ENCODE measurements at regions not wholly inside any gene's neighbourhood (a gene's known extent, or its start where the extent isn't known, plus 50 kb on each side); places are given as distances from the start of the nearest gene placed in this dataset.

DNA sequence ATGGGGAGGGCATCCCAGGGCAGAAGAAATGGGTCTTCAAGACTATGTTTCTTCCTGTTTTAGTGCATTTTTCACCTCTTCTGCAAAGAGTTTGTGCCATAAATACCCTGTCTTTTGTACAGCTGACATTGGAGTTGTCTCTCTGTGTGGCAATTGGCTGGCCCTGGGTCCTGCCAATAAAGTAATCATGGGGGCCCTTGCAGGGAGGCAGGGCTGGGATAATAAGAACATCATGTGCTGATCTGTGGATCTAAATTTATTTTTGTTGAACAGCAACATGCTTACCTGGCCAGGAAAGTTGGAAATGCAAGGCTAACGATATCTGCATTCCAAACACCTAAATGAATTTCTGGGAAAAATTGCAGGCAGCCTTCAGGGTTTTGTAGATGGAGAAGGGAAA is 174.6 kb upstream of the GATB start:
- POLR2A ChIA-PET: no interaction called here
- Histone ChIP-seq H3K9me3 (ENCODE audit: control insufficient read depth, insufficient read depth, low read depth, low read length) (no peaks in the 10 kb centered on the region), H3K4me3 (ENCODE audit: low read depth, low read length) (no peak overlapping the region), H3K27ac (ENCODE audit: extremely low read depth, low read depth, low read length) (no peak overlapping the region), H3K4me1 (ENCODE audit: control insufficient read depth, insufficient read depth, low read length) (no peaks in the 10 kb centered on the region), H3K36me3 (ENCODE audit: control insufficient read depth in 2 of 2, insufficient read depth in 1 of 2, low read length in 2 of 2) (no peaks in the 10 kb centered on the region)
- no peak for TF ChIP-seq ZNF747 (tag by site-specific recombination; IDR thresholded peaks at IDR 0.05)
- TF ChIP-seq PRDM6 (tag by site-specific recombination; IDR thresholded peaks at IDR 0.05): no peak
- TF ChIP-seq, protein P1, sequence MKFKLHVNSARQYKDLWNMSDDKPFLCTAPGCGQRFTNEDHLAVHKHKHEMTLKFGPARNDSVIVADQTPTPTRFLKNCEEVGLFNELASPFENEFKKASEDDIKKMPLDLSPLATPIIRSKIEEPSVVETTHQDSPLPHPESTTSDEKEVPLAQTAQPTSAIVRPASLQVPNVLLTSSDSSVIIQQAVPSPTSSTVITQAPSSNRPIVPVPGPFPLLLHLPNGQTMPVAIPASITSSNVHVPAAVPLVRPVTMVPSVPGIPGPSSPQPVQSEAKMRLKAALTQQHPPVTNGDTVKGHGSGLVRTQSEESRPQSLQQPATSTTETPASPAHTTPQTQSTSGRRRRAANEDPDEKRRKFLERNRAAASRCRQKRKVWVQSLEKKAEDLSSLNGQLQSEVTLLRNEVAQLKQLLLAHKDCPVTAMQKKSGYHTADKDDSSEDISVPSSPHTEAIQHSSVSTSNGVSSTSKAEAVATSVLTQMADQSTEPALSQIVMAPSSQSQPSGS (tag by site-specific recombination; IDR thresholded peaks at IDR 0.05; ENCODE audit: low read depth): no peak
- CTCF ChIA-PET: no interaction called here

DNA sequence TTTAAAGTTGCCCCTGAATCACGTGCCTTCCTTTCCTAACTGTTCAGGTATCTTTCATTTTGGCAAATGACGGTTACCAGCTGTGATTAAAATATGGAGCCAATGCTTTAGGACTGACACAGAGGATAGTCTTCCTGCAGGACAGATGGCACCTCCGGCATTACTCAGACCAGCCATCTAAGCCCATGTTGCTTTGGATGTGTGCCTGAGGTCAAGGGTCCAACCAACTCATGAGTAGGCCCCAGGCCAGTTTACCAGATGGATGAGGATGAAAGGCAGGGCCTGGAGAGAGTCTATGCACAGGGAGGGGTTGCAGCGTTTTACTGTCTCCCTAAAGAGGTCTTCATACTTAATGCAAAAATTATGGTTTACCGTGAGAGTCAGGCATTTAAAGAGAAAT is 174.0 kb upstream of the GATB start:
- no peaks in the 10 kb centered on the region for H3K36me3 ChIP-seq (ENCODE audit: control insufficient read depth in 2 of 2, insufficient read depth in 1 of 2, low read length in 2 of 2)
- TF ChIP-seq, protein P2, sequence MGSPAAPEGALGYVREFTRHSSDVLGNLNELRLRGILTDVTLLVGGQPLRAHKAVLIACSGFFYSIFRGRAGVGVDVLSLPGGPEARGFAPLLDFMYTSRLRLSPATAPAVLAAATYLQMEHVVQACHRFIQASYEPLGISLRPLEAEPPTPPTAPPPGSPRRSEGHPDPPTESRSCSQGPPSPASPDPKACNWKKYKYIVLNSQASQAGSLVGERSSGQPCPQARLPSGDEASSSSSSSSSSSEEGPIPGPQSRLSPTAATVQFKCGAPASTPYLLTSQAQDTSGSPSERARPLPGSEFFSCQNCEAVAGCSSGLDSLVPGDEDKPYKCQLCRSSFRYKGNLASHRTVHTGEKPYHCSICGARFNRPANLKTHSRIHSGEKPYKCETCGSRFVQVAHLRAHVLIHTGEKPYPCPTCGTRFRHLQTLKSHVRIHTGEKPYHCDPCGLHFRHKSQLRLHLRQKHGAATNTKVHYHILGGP (tag by site-specific recombination; IDR thresholded peaks at IDR 0.05): no peak
- no peak for TF ChIP-seq ZNF175 (tag by site-specific recombination; IDR thresholded peaks at IDR 0.05)
- no peak for TF ChIP-seq KLF8 (tag by site-specific recombination; IDR thresholded peaks at IDR 0.05)
- TF ChIP-seq, protein P3, sequence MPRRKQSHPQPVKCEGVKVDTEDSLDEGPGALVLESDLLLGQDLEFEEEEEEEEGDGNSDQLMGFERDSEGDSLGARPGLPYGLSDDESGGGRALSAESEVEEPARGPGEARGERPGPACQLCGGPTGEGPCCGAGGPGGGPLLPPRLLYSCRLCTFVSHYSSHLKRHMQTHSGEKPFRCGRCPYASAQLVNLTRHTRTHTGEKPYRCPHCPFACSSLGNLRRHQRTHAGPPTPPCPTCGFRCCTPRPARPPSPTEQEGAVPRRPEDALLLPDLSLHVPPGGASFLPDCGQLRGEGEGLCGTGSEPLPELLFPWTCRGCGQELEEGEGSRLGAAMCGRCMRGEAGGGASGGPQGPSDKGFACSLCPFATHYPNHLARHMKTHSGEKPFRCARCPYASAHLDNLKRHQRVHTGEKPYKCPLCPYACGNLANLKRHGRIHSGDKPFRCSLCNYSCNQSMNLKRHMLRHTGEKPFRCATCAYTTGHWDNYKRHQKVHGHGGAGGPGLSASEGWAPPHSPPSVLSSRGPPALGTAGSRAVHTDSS (tag by site-specific recombination; IDR thresholded peaks at IDR 0.05): no peak
- TF ChIP-seq ZNF560 (tag by site-specific recombination; IDR thresholded peaks at IDR 0.05; ENCODE audit: borderline replicate concordance): no peak
- no peak for TF ChIP-seq ZBTB8A (tag by site-specific recombination; IDR thresholded peaks at IDR 0.05)
- H3K27ac ChIP-seq (ENCODE audit: extremely low read depth, low read depth, low read length): no peak overlapping the region
- no peaks in the 10 kb centered on the region for H3K9me3 ChIP-seq (ENCODE audit: control insufficient read depth, insufficient read depth, low read depth, low read length)
- no peaks in the 10 kb centered on the region for H3K4me1 ChIP-seq (ENCODE audit: control insufficient read depth, insufficient read depth, low read length)
- ChIA-PET CTCF (no interaction called here), POLR2A (no interaction called here)
- H3K4me3 ChIP-seq (ENCODE audit: low read depth, low read length): no peak overlapping the region

- Histone ChIP-seq H3K4me1 (ENCODE audit: control insufficient read depth, insufficient read depth, low read length) (no peaks in the 10 kb centered on the region), H3K4me3 (ENCODE audit: low read depth, low read length) (no peak overlapping the region), H3K9me3 (ENCODE audit: control insufficient read depth, insufficient read depth, low read depth, low read length) (no peaks in the 10 kb centered on the region), H3K36me3 (ENCODE audit: control insufficient read depth in 2 of 2, insufficient read depth in 1 of 2, low read length in 2 of 2) (no peaks in the 10 kb centered on the region), H3K27ac (ENCODE audit: extremely low read depth, low read depth, low read length) (no peak overlapping the region)
- CTCF ChIA-PET: no interaction called here
- POLR2A ChIA-PET: no interaction called here
- no peak for TF ChIP-seq ZNF366 (tag by site-specific recombination; conservative IDR thresholded peaks at IDR 0.05)
- TF ChIP-seq ZNF555 (tag by site-specific recombination; conservative IDR thresholded peaks at IDR 0.05): no peak
- TF ChIP-seq ZNF629 (tag by site-specific recombination; IDR thresholded peaks at IDR 0.05): no peak
- TF ChIP-seq ZNF544 (tag by site-specific recombination; IDR thresholded peaks at IDR 0.05): no peak
- no peak for TF ChIP-seq KLF17 (tag by site-specific recombination; IDR thresholded peaks at IDR 0.05)
- TF ChIP-seq ZNF394 (tag by site-specific recombination; IDR thresholded peaks at IDR 0.05; ENCODE audit: borderline replicate concordance): no peak
- no peak for TF ChIP-seq ZNF701 (tag by site-specific recombination; IDR thresholded peaks at IDR 0.05)
- no peak for TF ChIP-seq ZNF654 (tag by site-specific recombination; IDR thresholded peaks at IDR 0.05; ENCODE audit: low read depth)
- no peak for TF ChIP-seq EGR2 (tag by site-specific recombination; IDR thresholded peaks at IDR 0.05; ENCODE audit: low read depth)
- no peak for TF ChIP-seq ZNF610 (tag by site-specific recombination; IDR thresholded peaks at IDR 0.05; ENCODE audit: borderline replicate concordance)
- no peak for TF ChIP-seq ZNF174 (tag by site-specific recombination; IDR thresholded peaks at IDR 0.05)
- TF ChIP-seq, protein P4, sequence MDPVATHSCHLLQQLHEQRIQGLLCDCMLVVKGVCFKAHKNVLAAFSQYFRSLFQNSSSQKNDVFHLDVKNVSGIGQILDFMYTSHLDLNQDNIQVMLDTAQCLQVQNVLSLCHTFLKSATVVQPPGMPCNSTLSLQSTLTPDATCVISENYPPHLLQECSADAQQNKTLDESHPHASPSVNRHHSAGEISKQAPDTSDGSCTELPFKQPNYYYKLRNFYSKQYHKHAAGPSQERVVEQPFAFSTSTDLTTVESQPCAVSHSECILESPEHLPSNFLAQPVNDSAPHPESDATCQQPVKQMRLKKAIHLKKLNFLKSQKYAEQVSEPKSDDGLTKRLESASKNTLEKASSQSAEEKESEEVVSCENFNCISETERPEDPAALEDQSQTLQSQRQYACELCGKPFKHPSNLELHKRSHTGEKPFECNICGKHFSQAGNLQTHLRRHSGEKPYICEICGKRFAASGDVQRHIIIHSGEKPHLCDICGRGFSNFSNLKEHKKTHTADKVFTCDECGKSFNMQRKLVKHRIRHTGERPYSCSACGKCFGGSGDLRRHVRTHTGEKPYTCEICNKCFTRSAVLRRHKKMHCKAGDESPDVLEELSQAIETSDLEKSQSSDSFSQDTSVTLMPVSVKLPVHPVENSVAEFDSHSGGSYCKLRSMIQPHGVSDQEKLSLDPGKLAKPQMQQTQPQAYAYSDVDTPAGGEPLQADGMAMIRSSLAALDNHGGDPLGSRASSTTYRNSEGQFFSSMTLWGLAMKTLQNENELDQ (tag by site-specific recombination; IDR thresholded peaks at IDR 0.05; ENCODE audit: low read depth): no peak
- no peak for TF ChIP-seq HOXD13 (CRISPR knock-in tag; IDR thresholded peaks at IDR 0.05; ENCODE audit: borderline replicate concordance)
Measured at GRCh38 chr4:151933122-151933827, 172.5 kb upstream of the GATB start.
